Spleen (tissue), 7 donors: ENCODE measurements at regions not wholly inside any gene's neighbourhood (a gene's known extent, or its start where the extent isn't known, plus 50 kb on each side); places are given as distances from the start of the nearest gene placed in this dataset.

Source experiments
- CTCF ChIP-seq, 11 experiments: fragments of 200-600 bp in 7 of 11; fragments of 450-650 bp in 4 of 11; sonication (generic) in 4 of 11; IDR thresholded peaks in 8 of 11; conservative IDR thresholded peaks in 3 of 11; 1 replicate in 7 of 11; 2 replicates in 4 of 11; pipeline versions ENCODE4 v1.4.0 to v1.8.0; 2016 to 2021; ENCODE audit warnings: antibody characterized with exemption in 11 of 11, inconsistent platforms in 4 of 11, mild to moderate bottlenecking in 1 of 11
- POLR2A ChIP-seq, 3 donors: fragments of 450-650 bp; IDR thresholded peaks; one replicate each; pipeline ENCODE4 v1.5.1; 2017; ENCODE audit warnings: antibody characterized with exemption in 3 of 3, mild to moderate bottlenecking in 1 of 3
- donor health status: DM: no; HTN: no; CAD: no; lungs with moderate emphysema.
- donor health status: DM: no; HTN: no; CAD: no.
- donor health status: DM: no; HTN: no; CAD: no.

GRCh38 chr2:62427146-62427545, 78.8 kb downstream of the TMEM17 start:
- no peak for TF ChIP-seq POLR2A (IDR thresholded peaks at IDR 0.05)
- no peak for TF ChIP-seq CTCF (IDR thresholded peaks at IDR 0.05 in 8 of 11, conservative IDR thresholded peaks at IDR 0.05 in 3 of 11)
